Kidney (tissue), 13 donors: ENCODE measurements at regions not wholly inside any gene's neighbourhood (a gene's known extent, or its start where the extent isn't known, plus 50 kb on each side); places are given as distances from the start of the nearest gene placed in this dataset.

Experiments used
- DNase-seq, 5 donors: peaks; one replicate each; pipeline ENCODE4 v3.0.0-alpha.2; 2013 to 2020
- FAIRE-seq: peaks from 2 replicates; lab custom pipeline; 2012; peaks lifted over from hg19 to GRCh38; lab: Jason Lieb, UNC
- H3K27ac ChIP-seq, 2 donors: one replicate each; pipeline ENCODE4 v1.7.0; 2013; ENCODE audit warnings: low read depth in 2 of 2, low read length in 2 of 2, inconsistent platforms in 1 of 2
- H3K27me3 ChIP-seq: one replicate; pipeline ENCODE4 v1.7.1; 2013; ENCODE audit warnings: low read length, inconsistent platforms; ENCODE audit not compliant: control insufficient read depth, insufficient read depth
- H3K36me3 ChIP-seq, 3 donors: one replicate each; pipeline versions ENCODE4 v1.7.0 to v1.7.1; 2013; ENCODE audit warnings: low read length in 3 of 3, control low read depth in 1 of 3, inconsistent platforms in 1 of 3; ENCODE audit not compliant: insufficient read depth in 3 of 3, control insufficient read depth in 2 of 3
- H3K4me1 ChIP-seq, 3 donors: one replicate each; pipeline versions ENCODE4 v1.7.0 to v1.7.1; 2013; ENCODE audit warnings: low read length in 3 of 3, inconsistent platforms in 1 of 3, low read depth in 1 of 3; ENCODE audit not compliant: control insufficient read depth in 2 of 3, insufficient read depth in 2 of 3
- H3K4me3 ChIP-seq, 3 donors: one replicate each; pipeline versions ENCODE4 v1.7.0 to v1.8.1; 2013; ENCODE audit warnings: low read length in 3 of 3, control low read depth in 1 of 3, inconsistent platforms in 1 of 3
- H3K9ac ChIP-seq, 3 donors: one replicate each; pipeline versions ENCODE4 v1.7.0 to v1.7.1; 2013; ENCODE audit warnings: low read length in 3 of 3, control low read depth in 1 of 3, inconsistent platforms in 1 of 3
- H3K9me3 ChIP-seq, 3 donors: one replicate each; pipeline versions ENCODE4 v1.7.0 to v1.7.1; 2013; ENCODE audit warnings: low read length in 3 of 3, control low read depth in 1 of 3, inconsistent platforms in 1 of 3; ENCODE audit not compliant: control insufficient read depth in 2 of 3, insufficient read depth in 1 of 3
- intact Hi-C: fragments of 100-400 bp; cut with DNase I; formaldehyde crosslinking; loops from one replicate; pipeline ENCODE4 v1.11.1; 2022
- TF ChIP-seq, protein P1 (sequence below): IDR thresholded peaks from 3 replicates; pipeline ENCODE4 v1.5.1; 2012; ENCODE audit warnings: mild to moderate bottlenecking, moderate library complexity, borderline replicate concordance; ENCODE audit not compliant: insufficient read depth; ENCODE audit errors: extremely low read depth
- donor health status: control.
- donor health status: control.
- donor health status: control.
- donor health status: control.
- donor health status: control.
- donor health status: DM: yes; HTN: yes; CAD: no.
- donor health status: Normal renal cell carcinoma (clear cell type).

GRCh38 chr7:85622059-85622458 lies 435.2 kb upstream of the SEMA3D start:
- intact Hi-C loops: no loop called here
- Histone ChIP-seq H3K27me3 (no peaks in the 10 kb centered on the region), H3K9ac (no peak overlapping the region), H3K4me3 (no peak overlapping the region), H3K9me3 (no peaks in the 10 kb centered on the region), H3K36me3 (no peaks in the 10 kb centered on the region), H3K4me1 (no peaks in the 10 kb centered on the region), H3K27ac (no peak overlapping the region)
- DNase-seq: no peak
- TF ChIP-seq, protein P1, sequence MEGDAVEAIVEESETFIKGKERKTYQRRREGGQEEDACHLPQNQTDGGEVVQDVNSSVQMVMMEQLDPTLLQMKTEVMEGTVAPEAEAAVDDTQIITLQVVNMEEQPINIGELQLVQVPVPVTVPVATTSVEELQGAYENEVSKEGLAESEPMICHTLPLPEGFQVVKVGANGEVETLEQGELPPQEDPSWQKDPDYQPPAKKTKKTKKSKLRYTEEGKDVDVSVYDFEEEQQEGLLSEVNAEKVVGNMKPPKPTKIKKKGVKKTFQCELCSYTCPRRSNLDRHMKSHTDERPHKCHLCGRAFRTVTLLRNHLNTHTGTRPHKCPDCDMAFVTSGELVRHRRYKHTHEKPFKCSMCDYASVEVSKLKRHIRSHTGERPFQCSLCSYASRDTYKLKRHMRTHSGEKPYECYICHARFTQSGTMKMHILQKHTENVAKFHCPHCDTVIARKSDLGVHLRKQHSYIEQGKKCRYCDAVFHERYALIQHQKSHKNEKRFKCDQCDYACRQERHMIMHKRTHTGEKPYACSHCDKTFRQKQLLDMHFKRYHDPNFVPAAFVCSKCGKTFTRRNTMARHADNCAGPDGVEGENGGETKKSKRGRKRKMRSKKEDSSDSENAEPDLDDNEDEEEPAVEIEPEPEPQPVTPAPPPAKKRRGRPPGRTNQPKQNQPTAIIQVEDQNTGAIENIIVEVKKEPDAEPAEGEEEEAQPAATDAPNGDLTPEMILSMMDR: no peak
- no peak for FAIRE-seq

DNA sequence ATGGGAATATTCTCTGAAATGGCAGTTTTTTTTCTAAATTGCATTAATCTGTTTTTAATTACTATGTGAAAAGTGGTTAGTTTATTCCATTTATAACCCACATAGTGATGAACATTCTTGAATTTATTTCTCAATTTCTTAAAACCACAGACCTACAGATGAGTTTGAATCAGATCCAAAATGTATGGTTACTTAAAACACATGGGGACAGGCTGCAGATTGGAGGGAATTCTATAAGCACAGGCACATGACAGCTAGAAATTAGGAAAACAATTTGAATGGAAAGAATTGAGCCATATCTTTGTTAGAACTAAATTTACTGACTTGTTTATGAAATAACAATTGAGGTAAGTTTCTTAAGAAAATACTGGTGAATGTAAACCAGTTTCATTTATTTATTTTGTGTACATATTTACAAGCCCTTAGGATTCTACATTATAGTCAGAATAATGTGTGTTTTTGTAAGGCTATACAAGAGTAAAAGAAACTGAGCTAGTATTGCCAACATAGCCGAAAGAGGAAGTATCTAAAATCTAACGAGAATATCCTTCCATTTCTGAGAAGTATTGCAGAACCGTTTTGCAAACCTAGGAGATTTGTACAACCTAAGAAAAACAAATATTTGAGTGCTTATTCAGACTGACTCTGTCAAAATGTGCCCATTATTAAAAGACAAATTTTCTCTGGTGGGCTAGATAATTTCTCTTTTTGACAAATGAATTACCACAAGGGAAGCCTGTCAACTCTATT lies 434.3 kb upstream of the SEMA3D start:
- Histone ChIP-seq H3K4me3 (no peak overlapping the region), H3K27me3 (no peaks in the 10 kb centered on the region), H3K4me1 (no peaks in the 10 kb centered on the region), H3K9me3 (no peaks in the 10 kb centered on the region), H3K27ac (no peak overlapping the region), H3K36me3 (no peaks in the 10 kb centered on the region), H3K9ac (no peak overlapping the region)
- DNase-seq (no peak), FAIRE-seq (no peak)
- intact Hi-C loops: no loop called here
- TF ChIP-seq, protein P1: no peak

DNA sequence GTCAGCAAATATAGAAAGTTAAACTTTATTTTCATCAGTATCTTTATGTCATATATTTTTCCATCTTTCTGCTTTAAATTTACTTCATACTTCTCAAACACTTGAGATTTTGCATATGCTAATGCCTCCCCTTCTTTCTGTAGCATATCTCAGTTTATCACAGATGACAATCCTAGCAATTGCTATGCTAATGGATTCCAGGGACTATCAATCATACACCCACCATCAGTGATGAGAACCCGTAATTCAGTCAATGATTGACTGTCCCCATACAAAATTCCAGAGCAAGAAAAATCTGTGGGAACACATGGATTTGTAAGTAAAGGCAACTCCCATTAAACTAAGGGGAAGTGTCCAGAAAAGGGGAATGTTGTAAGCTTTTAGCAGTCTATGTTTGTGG lies 432.4 kb upstream of the SEMA3D start:
- H3K4me1 ChIP-seq: no peaks in the 10 kb centered on the region
- TF ChIP-seq, protein P1: no peak
- H3K9me3 ChIP-seq: no peaks in the 10 kb centered on the region
- H3K27me3 ChIP-seq: no peaks in the 10 kb centered on the region
- no peaks in the 10 kb centered on the region for H3K36me3 ChIP-seq
- H3K27ac ChIP-seq: no peak overlapping the region
- FAIRE-seq (no peak), DNase-seq (no peak)
- H3K4me3 ChIP-seq: no peak overlapping the region
- intact Hi-C loops: no loop called here
- H3K9ac ChIP-seq: no peak overlapping the region

GRCh38 chr7:85614684-85615083 lies 427.8 kb upstream of the SEMA3D start:
- Histone ChIP-seq H3K9ac (no peak overlapping the region), H3K4me3 (no peak overlapping the region), H3K27ac (no peak overlapping the region), H3K36me3 (no peaks in the 10 kb centered on the region), H3K4me1 (no peaks in the 10 kb centered on the region), H3K9me3 (no peaks in the 10 kb centered on the region), H3K27me3 (no peaks in the 10 kb centered on the region)
- intact Hi-C loops: no loop called here
- TF ChIP-seq, protein P1: no peak
- DNase-seq (peak in 1 of 5 donors; percentile 59), FAIRE-seq (no peak)
